Osteocyte (in vitro differentiated cells): ENCODE measurements at regions not wholly inside any gene's neighbourhood (a gene's known extent, or its start where the extent isn't known, plus 50 kb on each side); places are given as distances from the start of the nearest gene placed in this dataset.

Experiments used
- DNase-seq: peaks from one replicate; pipeline ENCODE4 v3.0.0; 2021; ENCODE audit warnings: mixed read lengths; ENCODE audit not compliant: unreplicated experiment; ENCODE audit errors: extremely low spot score
- H3K27ac Mint-ChIP-seq: one replicate; pipeline ENCODE4 v1.8.0; 2021; ENCODE audit warnings: mild to moderate bottlenecking, mixed read lengths; ENCODE audit not compliant: unreplicated experiment
- H3K27me3 Mint-ChIP-seq: one replicate; pipeline ENCODE4 v1.8.0; 2021; ENCODE audit warnings: mixed read lengths; ENCODE audit not compliant: unreplicated experiment
- H3K36me3 Mint-ChIP-seq: one replicate; pipeline ENCODE4 v1.8.0; 2021; ENCODE audit warnings: mixed read lengths; ENCODE audit not compliant: unreplicated experiment
- H3K4me1 Mint-ChIP-seq: one replicate; pipeline ENCODE4 v1.8.0; 2021; ENCODE audit warnings: mixed read lengths; ENCODE audit not compliant: unreplicated experiment
- H3K4me3 Mint-ChIP-seq: one replicate; pipeline ENCODE4 v1.8.0; 2021; ENCODE audit warnings: mild to moderate bottlenecking, moderate library complexity, mixed read lengths; ENCODE audit not compliant: unreplicated experiment
- H3K9me3 Mint-ChIP-seq: one replicate; pipeline ENCODE4 v1.8.0; 2021; ENCODE audit warnings: mixed read lengths; ENCODE audit not compliant: unreplicated experiment
- CTCF ChIP-seq: fragments of 200-600 bp; sonication (generic); IDR thresholded peaks from 2 replicates; pipeline ENCODE4 v1.5.0; 2021; ENCODE audit warnings: antibody characterized with exemption, mild to moderate bottlenecking, moderate library complexity

GRCh38 chr2:176885001-176885643 is 327.5 kb upstream of the HNRNPA3 start:
- no peak for DNase-seq
- Mint-ChIP-seq H3K27ac (no peak overlapping the region), H3K9me3 (no peaks in the 10 kb centered on the region), H3K36me3 (no peaks in the 10 kb centered on the region), H3K27me3 (no peaks in the 10 kb centered on the region), H3K4me3 (no peak overlapping the region), H3K4me1 (no peaks in the 10 kb centered on the region)
- TF ChIP-seq CTCF, result no peak

- Mint-ChIP-seq H3K27me3 (no peaks in the 10 kb centered on the region), H3K36me3 (no peaks in the 10 kb centered on the region), H3K4me3 (no peak overlapping the region), H3K9me3 (no peaks in the 10 kb centered on the region), H3K4me1 (no peaks in the 10 kb centered on the region), H3K27ac (no peak overlapping the region)
- DNase-seq, result no peak
- TF ChIP-seq CTCF, result no peak
These were observed 326.9 kb upstream of the HNRNPA3 start for GRCh38 chr2:176885661-176886060.

GRCh38 chr2:176891105-176891504 is 321.5 kb upstream of the HNRNPA3 start:
- TF ChIP-seq CTCF, result no peak
- DNase-seq, result no peak
- Mint-ChIP-seq H3K4me1 (no peaks in the 10 kb centered on the region), H3K4me3 (no peak overlapping the region), H3K27ac (no peak overlapping the region), H3K36me3 (no peaks in the 10 kb centered on the region), H3K9me3 (no peaks in the 10 kb centered on the region), H3K27me3 (peaks cover 4% of the 10 kb centered on the region)

- Mint-ChIP-seq H3K27me3 (peaks cover 4% of the 10 kb centered on the region), H3K36me3 (no peaks in the 10 kb centered on the region), H3K27ac (no peak overlapping the region), H3K4me1 (no peaks in the 10 kb centered on the region), H3K9me3 (no peaks in the 10 kb centered on the region), H3K4me3 (no peak overlapping the region)
- TF ChIP-seq CTCF, result no peak
- DNase-seq, result no peak
These were observed 320.7 kb upstream of the HNRNPA3 start for GRCh38 chr2:176891857-176892256.

GRCh38 chr2:176892676-176893226 is 319.8 kb upstream of the HNRNPA3 start:
- no peak for TF ChIP-seq CTCF
- Mint-ChIP-seq H3K4me3 (no peak overlapping the region), H3K9me3 (no peaks in the 10 kb centered on the region), H3K27me3 (peaks cover 4% of the 10 kb centered on the region), H3K27ac (no peak overlapping the region), H3K36me3 (no peaks in the 10 kb centered on the region), H3K4me1 (no peaks in the 10 kb centered on the region)
- no peak for DNase-seq
